ENCODE measurements at regions not wholly inside any gene's neighbourhood (a gene's known extent, or its start where the extent isn't known, plus 50 kb on each side); places are given as distances from the start of the nearest gene placed in this dataset.

- no peak for DNase-seq
Measured at GRCh38 chr2:136448986-136449780, 316.2 kb upstream of the THSD7B start.

- DNase-seq = no peak
Measured at GRCh38 chr2:136448432-136448831, 316.9 kb upstream of the THSD7B start.

- DNase-seq = no peak
Measured at GRCh38 chr2:136444323-136444722, 321.0 kb upstream of the THSD7B start.

GRCh38 chr2:136443661-136444060 is 321.7 kb upstream of the THSD7B start:
- DNase-seq = no peak

- DNase-seq = no peak
Measured at GRCh38 chr2:136441979-136442714, 323.2 kb upstream of the THSD7B start.

- DNase-seq = no peak
Measured at GRCh38 chr2:136439064-136439676, 321.2 kb upstream of the CXCR4 start.

GRCh38 chr2:136437461-136437860 is 319.5 kb upstream of the CXCR4 start:
- no peak for DNase-seq

GRCh38 chr2:136436936-136437335 is 319.0 kb upstream of the CXCR4 start:
- DNase-seq = no peak

GRCh38 chr2:136434251-136434715 is 316.3 kb upstream of the CXCR4 start:
- no peak for DNase-seq

- no peak for DNase-seq
Measured at GRCh38 chr2:136433261-136433660, 315.3 kb upstream of the CXCR4 start.

- DNase-seq = no peak
Measured at GRCh38 chr2:136424112-136424511, 306.2 kb upstream of the CXCR4 start.

- peak; percentile 82 for DNase-seq
Measured at GRCh38 chr2:136423516-136423996, 305.6 kb upstream of the CXCR4 start.

GRCh38 chr2:136422512-136422911 is 304.6 kb upstream of the CXCR4 start:
- DNase-seq = no peak

- DNase-seq = no peak
Measured at GRCh38 chr2:136420346-136420745, 302.4 kb upstream of the CXCR4 start.

GRCh38 chr2:136411946-136412345 is 294.0 kb upstream of the CXCR4 start:
- no peak for DNase-seq

- DNase-seq = no peak
Measured at GRCh38 chr2:136410673-136411072, 292.7 kb upstream of the CXCR4 start.

- no peak for DNase-seq
Measured at GRCh38 chr2:136408795-136409194, 290.8 kb upstream of the CXCR4 start.

GRCh38 chr2:136407952-136408318 is 290.0 kb upstream of the CXCR4 start:
- no peak for DNase-seq

- no peak for DNase-seq
Measured at GRCh38 chr2:136407117-136407951, 289.4 kb upstream of the CXCR4 start.

GRCh38 chr2:136404925-136405324 is 287.0 kb upstream of the CXCR4 start:
- DNase-seq = no peak

- DNase-seq = no peak
Measured at GRCh38 chr2:136404176-136404575, 286.2 kb upstream of the CXCR4 start.

GRCh38 chr2:136402281-136402680 is 284.3 kb upstream of the CXCR4 start:
- DNase-seq = no peak

Data from RPMI8226 (cell line).